ENCODE measurements at regions not wholly inside any gene's neighbourhood (a gene's known extent, or its start where the extent isn't known, plus 50 kb on each side); places are given as distances from the start of the nearest gene placed in this dataset.

DNA sequence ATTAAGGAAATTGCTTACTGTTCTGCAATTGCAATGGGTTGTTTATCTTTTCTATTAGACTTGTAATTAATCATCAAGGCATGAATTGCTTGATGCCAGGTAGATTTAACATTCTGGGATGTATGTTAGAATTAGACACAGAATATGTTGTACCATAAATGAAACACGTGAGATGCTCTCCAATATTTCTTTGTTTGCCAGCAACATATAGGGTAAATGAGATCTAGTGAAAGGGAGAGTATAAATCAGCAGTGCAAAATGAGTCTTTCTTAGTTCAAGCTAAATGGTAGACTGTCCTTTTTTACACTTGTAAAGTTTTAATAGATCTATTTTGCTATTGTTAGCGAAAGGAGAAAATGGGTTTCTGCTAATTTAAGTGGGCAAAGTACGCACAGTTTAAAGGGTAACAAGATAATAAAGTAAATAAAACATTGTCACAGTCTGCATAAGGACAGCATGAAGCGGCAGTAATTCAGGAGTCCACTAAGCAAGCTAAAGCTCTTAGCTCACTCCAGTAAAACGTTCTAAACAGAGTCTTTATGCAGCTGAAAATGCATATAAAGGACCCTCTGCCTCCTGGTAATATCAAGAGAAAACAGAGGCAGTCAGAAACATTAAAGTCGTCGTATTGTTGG is 1137.1 kb downstream of the OLFM4 start:
- DNase-seq (ENCODE audit: low spot score), result no peak

DNA sequence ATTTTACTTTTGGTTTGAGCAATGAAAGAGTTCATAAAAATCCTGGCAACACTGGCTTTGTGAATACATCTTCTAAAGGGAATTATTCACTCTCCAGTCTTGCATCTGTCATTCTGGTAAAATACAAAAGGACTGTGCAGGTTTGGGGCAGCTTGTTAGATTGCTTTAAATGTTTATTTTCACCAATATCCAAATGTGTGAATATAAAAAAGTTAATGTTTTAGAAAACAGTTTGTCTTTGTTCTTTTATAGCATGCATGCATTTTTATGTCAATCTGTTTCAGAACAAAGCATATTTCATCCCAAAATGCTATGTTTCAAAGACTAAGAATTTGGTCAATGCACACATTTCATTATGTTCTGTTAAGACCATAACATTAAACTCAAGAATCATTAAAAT is 1145.4 kb downstream of the OLFM4 start:
- no peak for DNase-seq (ENCODE audit: low spot score)

GRCh38 chr13:54175466-54175865 is 1146.9 kb downstream of the OLFM4 start:
- DNase-seq (ENCODE audit: low spot score), result no peak

DNA sequence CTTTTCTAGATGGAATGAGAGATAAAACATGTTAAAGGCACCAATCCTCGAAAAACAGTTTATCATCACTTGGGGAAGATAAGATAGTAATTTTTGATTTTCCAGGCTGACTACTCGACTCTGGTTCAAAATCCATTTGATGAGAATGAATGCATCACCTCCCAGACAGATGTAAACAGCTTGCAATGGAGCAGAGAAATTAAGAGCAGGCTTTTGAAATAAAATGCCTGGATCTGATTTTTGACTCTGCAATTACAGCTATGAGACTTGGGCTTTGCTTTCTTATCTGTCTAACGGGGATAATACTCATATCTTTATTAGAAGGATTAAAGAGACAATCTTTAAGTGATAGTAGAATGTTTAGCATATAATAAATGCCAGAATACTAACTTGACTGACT is 1148.9 kb downstream of the OLFM4 start:
- DNase-seq (ENCODE audit: low spot score), result no peak

GRCh38 chr13:54183166-54183565 is 1154.6 kb downstream of the OLFM4 start:
- DNase-seq (ENCODE audit: low spot score), result no peak

GRCh38 chr13:54183728-54184127 is 1155.1 kb downstream of the OLFM4 start:
- no peak for DNase-seq (ENCODE audit: low spot score)

- no peak for DNase-seq (ENCODE audit: low spot score)
These were observed 1156.0 kb downstream of the OLFM4 start for GRCh38 chr13:54184576-54184975.

DNA sequence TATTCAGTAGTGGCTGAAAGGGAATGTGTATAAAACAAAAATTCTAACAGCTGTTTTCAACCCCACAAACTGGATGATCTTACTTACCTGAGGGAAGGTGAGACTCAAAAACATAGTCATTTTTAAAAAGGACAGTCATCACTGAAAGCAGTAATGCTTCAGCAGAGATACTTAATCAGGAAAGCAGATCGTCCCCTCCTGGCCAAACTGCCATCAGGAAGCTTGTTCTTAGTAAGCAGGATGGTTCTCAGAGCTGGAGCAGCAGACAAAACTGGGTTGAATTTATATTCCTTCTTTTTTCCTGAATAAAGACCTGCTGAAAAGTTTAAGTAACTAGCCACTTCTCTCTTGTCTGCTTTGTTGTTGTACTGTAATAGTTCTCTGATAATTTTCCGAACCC is 1156.5 kb downstream of the OLFM4 start:
- no peak for DNase-seq (ENCODE audit: low spot score)

DNA sequence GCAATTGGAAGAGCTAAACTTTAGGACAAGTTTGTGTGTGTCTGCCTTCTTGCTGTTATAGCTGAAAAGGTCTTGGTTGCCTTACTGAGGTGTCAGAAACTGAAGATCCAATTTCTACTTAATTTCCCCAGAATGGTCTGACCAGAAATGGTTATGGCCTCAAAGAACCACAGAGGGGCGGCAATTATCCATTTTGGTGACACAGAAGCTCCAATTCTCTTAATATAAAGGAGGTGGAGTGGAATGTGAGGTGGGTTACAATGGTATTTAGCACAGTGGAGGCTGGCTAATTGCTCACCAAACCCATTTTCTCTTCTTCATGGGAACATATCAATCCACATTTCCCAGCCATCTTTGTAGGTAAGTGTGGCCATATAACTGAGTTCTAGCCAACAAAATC is 1157.2 kb downstream of the OLFM4 start:
- DNase-seq (ENCODE audit: low spot score), result no peak

DNA sequence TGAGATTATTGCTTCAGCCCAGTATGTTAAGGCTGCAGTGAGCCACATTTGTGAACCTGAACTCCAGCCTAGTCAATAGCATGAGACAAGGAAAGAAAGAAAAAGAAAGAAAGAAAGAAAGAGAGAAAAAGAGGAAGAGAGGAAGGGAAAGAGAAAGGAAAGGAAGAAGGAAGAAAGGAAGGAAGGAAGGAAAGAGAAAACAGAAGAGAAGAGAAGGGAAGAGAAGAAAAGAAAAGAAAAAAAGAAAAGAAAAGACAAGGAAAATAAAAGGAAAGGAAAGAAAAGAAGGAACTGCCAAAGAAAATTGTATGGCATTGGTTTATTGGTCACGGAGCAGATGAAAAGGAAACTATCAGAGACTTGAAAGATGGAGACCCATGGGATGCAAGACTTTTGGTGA is 1158.8 kb downstream of the OLFM4 start:
- DNase-seq (ENCODE audit: low spot score), result no peak

DNA sequence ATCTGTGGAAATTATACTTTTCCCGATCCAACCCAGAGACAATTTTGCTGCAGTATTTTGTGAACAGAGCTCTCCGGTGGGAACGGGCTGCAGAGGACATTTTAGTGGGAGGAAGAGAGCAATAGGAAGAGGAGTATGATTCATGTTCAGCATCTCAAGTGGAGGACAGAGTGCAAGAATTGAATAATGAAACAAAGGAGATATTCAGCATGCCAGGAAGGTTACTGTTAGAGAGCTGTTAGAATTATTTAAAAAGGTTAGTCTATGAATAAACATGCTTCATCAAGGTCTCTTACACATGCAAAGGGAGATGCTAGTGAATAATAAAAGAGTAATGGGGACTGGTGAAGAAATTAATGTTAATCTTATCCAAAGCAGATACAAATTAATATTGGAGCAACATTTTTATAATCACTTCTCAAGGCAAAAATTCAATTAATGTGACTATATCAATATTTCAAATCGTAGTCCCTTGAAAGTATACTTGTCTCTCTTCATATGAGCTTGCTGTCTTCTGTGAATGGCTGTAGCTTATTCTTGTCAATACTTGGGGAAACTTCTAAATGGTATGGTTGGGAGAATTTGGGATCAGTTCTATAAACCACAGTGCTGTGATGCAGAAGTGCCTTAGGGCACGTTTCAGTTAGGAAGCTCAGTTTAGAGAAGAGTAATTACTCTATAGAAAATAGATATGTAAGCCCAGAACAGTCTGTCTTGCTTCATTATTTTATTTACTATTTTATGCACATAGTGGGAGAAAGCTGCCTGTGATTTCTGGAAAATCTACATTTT is 1165.8 kb downstream of the OLFM4 start:
- no peak for DNase-seq (ENCODE audit: low spot score)

- DNase-seq (ENCODE audit: low spot score), result no peak
These were observed 1168.1 kb downstream of the OLFM4 start for GRCh38 chr13:54196684-54197083.

DNA sequence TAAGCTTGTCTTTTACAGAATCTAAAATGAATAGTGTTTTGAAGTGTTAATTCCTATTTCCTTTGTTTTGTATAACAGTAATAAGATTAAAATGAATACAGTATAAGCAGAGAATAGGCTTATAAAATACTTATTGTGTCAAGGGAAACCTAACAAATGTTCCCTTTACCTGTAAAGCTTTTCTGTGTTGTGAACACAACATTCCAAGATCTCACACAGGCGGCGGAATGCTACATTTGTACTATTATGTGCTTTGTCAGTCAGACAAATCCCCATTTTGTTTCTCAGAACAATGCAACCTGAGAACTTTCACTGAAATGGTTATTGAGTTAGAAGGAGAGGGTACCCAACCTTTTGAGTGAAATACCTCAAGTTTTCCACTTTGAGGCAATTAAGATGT is 1170.3 kb downstream of the OLFM4 start:
- DNase-seq (ENCODE audit: low spot score), result no peak

DNA sequence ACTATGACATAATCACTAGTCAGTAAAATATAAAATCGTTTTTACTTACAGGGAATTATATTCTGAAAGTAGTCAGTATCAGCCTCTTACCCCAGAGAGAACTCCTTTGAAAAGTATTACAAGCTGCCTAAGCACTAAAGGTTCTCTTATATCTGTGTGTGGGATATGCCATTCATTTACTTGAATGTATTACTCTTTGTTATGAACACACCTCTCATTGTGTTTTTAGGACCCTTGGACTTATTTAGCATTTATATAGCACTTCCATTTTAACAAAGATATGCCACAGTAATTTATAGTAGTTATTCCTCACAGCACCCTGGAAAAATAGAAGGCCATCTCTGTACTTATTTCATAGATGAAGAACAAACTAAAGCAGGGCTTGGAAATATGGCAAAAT is 1178.0 kb downstream of the OLFM4 start:
- DNase-seq (ENCODE audit: low spot score), result no peak

- no peak for DNase-seq (ENCODE audit: low spot score)
These were observed 1181.9 kb downstream of the OLFM4 start for GRCh38 chr13:54210397-54211049.

DNA sequence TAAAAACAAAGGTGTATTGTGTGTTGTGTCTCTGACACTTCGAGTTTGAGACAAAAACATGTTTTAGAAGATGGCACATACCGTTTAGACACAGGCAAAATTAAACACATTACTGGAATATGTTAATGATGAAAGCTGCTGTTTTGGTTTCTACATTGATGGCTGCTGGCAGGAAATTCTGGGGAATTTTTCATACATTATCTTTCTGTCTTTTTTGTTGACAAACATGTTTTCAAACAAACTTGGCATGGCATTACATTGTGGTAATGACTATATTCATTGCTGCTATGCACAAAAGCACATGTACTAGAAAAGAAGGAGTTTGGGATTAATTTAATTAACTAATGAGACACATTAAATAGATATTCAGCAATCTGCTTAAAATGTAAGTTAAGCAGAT is 1187.6 kb downstream of the OLFM4 start:
- DNase-seq (ENCODE audit: low spot score), result no peak

GRCh38 chr13:54226876-54227275 is 1198.3 kb downstream of the OLFM4 start:
- no peak for DNase-seq (ENCODE audit: low spot score)

DNA sequence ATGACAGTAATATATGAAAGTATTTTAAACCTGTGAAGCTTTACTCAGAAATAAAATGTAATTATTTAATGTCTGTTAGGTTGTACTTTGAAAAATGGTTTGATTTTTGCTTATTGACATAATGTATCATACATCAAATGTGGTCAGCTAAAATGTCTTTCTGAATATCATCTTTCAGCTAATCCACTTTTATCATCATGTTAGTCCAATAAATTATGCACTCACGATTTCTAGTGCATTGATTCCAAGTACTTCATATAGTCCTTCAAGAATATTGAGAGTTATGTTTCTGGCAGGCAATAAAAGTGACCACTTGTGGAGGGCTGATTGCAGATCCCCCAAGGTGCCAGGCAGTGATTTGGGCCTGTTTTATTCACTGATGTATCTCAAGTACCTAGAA is 1204.1 kb downstream of the OLFM4 start:
- no peak for DNase-seq (ENCODE audit: low spot score)

- DNase-seq (ENCODE audit: low spot score), result no peak
These were observed 1206.0 kb downstream of the OLFM4 start for GRCh38 chr13:54234607-54235006.

DNA sequence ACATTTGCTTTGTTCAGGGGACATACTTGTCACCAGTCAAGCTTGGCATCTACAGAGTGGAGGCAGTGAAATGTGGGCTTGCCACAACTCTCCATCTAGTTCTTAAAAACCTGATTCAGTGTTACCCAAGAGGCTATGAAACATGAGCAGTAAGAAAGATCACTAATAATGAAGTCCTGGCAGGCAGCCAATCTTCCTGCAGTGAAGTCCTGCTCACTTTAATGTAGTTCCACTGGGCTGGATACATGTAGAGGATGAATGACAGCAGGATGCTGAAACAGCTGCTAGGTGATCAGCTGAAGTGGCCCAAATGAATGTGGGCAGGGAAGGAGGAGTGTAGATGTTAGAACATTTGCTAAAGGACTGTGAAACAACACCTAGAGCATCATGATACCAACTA is 1213.1 kb downstream of the OLFM4 start:
- DNase-seq (ENCODE audit: low spot score), result no peak

- no peak for DNase-seq (ENCODE audit: low spot score)
These were observed 1219.7 kb downstream of the OLFM4 start for GRCh38 chr13:54248306-54248705.

- no peak for DNase-seq (ENCODE audit: low spot score)
These were observed 1233.2 kb downstream of the OLFM4 start for GRCh38 chr13:54261856-54262255.

GRCh38 chr13:54263868-54264267 is 1235.3 kb downstream of the OLFM4 start:
- no peak for DNase-seq (ENCODE audit: low spot score)

All from HuH-7 (cell line).